Astrocyte (in vitro differentiated cells and primary cell): ENCODE measurements at regions not wholly inside any gene's neighbourhood (a gene's known extent, or its start where the extent isn't known, plus 50 kb on each side); places are given as distances from the start of the nearest gene placed in this dataset.

Experiments
- CTCF ChIP-seq: IDR thresholded peaks from 2 replicates; pipeline ENCODE4 v1.5.1; 2011; ENCODE audit warnings: low read depth, mild to moderate bottlenecking, inconsistent platforms, low read length, moderate library complexity; ENCODE audit not compliant: insufficient read depth
- EZH2 ChIP-seq: IDR thresholded peaks from 2 replicates; pipeline ENCODE4 v1.6.1; 2012; ENCODE audit warnings: mild to moderate bottlenecking, low read length, inconsistent platforms; ENCODE audit not compliant: insufficient read depth

DNA sequence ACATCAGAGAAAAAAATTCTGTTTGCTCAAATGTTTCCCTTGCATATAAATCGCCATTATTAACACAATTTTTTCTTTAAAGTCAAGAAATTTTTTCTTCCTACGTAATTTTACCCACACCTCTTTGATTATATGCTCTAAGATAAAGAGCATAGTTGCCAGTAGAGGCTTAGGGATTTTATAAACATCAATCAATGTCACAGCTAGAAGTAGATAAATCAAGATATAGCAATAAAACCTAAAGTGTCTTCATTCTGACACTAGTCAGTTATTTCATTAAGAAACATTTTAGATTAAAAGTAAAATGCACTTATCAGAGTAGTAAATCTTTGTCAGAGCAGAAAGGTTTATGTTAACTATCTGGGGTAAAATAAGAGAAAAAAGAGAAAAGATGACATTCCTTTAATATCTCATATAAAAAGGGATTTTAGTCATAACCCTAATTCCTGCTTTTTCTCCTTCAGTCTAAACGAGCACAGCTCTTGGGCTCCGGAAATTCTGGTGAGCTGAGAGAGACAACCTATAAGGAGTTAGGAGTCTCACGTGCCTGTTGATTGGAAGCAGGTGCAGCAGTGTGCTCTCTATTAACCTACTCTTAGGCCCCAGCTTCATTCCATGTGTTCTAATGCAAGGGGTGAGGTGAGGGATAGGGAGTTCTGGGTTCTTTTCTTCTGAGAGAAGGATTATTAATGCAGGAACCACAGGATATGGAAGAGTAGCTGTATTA is 172.4 kb upstream of the GULP1 start:
- TF ChIP-seq CTCF = no peak
- TF ChIP-seq EZH2 = no peak
